Hematopoietic multipotent progenitor cell treated with erythropoietin and hydrocortisone succinate and interleukin-3 and kit ligand, for 6 days (in vitro differentiated cells): ENCODE measurements at regions not wholly inside any gene's neighbourhood (a gene's known extent, or its start where the extent isn't known, plus 50 kb on each side); places are given as distances from the start of the nearest gene placed in this dataset.
"Not testable (repeated sequence)": the region's sequence is repeated elsewhere in the genome, so short reads cannot be mapped to it uniquely, and the experiment has no call there.

ENCODE experiments used
- DNase-seq: peaks from one replicate; pipeline ENCODE4 v3.0.0-alpha.2; 2015

DNA sequence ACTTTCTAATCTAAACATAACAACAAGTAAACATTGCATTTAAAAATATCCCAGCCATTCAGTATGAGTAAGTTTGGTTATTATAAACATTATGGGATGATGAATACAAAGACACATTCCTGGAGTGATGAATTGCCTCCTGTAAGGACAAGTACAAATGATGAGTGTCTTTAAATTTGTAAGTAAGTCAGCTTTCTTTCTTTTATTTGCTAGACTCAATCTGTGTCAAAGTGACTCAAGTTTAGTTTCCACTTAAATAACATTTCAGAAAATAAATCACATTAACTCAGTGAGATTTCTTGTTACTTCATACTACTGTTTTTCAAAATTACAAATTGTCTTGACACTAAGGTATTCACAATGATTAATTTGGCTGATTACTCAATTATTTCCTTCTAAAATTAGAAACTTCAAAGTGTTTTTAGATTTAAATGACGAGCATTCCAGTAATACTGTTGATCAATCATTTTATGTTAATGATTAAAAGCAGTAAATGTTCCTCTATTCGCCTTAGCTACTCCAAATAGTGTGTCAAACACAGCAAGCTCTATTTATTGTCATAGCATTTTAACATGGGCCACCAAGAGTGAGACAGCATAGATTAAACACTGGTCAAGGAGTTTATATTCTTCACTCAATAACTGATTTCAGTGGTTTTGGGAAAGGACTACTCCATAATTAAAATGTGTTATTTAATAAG is 658.0 kb upstream of the MDGA2 start:
- DNase-seq: no peak

- DNase-seq: no peak
Observed at GRCh38 chr14:48331421-48331820, 656.0 kb upstream of the MDGA2 start.

GRCh38 chr14:48325486-48325885 is 650.1 kb upstream of the MDGA2 start:
- no peak for DNase-seq

DNA sequence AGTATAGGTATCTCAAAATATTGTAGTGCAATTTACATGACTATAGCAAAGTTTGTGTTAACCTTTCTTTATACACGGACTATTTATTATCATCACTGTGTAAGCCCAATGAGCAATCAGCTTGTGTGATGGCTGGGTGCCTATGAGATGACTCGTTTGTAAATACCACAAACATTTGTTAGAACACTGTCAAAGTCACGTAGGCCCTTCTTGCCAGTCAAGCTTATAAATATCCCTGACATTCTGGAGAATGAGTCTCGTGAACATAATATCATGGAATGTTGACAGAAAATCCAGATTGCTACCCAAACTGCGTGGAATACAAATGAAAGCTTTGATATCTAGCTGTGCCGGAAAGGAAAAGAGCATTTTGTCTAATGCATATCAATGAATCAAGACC is 648.3 kb upstream of the MDGA2 start:
- no peak for DNase-seq

GRCh38 chr14:48319823-48320222 is 644.4 kb upstream of the MDGA2 start:
- DNase-seq: no peak

DNA sequence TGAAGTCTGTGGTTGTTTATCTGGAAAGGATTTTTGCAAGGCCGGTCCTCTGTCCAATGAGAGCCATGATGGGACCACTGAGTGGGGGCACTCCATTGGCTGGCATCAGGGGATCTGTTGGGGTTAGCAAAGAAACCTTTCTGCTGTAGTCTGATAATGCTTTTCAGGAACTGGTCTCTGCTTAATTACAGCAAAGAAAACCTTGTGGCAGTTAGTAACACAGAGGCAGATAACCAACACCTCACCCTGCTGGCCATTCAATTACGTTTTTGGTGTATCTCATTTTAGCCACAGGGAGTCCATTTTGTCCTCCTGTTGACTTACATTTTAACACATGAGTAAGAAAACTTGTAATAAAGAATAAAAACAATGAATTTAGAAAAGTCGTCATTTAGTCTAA is 629.3 kb upstream of the MDGA2 start:
- DNase-seq: no peak

DNA sequence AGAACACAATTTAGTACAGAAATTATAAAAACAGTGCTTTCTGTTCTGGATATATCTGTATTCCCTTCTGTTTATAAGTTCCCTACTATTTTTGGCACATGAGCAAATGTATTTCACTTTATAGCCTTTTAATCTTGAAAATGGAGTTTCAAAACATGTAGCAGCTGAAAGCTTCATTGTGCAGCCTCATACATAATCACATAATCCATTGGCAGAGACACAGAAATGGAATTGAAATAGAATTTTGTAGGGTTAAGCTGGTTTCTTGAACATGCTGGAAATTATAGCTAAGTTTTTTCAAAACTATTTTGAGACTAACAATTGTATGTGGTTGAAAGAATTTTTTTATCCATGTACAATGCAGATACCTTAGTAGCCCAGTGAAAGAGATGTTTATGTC is 614.3 kb upstream of the MDGA2 start:
- DNase-seq: no peak

- not testable (repeated sequence) for DNase-seq
Observed at GRCh38 chr14:48285217-48285616, 609.8 kb upstream of the MDGA2 start.

- no peak for DNase-seq
Observed at GRCh38 chr14:48275301-48275700, 599.9 kb upstream of the MDGA2 start.

DNA sequence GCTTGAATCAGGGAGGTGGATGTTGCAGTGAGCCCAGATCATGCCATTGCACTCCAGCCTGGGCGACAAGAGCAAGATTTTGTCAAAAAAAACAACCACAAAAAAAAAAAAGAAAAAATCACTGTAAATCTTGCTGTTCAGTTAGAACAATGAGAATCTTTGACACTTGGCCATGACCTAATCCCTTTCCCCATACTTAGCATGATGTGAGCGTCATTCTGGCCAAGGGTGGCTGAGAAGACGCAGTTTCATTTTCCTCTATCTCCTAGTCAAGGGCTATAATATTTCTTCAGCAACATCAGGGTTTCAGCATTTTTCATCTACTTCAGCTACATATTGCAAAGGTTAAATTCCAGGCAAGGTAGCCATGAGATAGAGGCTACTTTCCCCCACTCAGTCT is 599.4 kb upstream of the MDGA2 start:
- DNase-seq: no peak

GRCh38 chr14:48267926-48268325 is 592.5 kb upstream of the MDGA2 start:
- not testable (repeated sequence) for DNase-seq

DNA sequence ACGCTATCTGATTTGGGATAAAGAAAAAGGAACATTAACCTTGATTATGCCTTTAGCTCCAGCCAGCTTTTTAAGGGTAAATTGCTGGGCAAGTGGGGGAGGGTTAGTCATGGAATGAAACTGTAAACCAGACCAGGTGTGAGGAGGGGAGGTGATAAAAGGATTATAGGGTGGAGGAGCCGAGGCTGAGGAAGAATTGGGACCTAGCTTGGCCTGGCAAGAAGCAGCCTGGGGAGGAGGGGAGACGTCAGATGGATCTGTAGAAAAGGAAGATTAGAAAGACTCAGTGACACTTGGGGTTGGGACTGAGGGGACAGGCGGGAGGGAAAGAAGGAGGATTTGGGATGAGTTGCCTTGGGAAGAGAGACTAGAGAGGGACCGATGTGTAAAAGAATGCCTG is 590.8 kb upstream of the MDGA2 start:
- not testable (repeated sequence) for DNase-seq

DNA sequence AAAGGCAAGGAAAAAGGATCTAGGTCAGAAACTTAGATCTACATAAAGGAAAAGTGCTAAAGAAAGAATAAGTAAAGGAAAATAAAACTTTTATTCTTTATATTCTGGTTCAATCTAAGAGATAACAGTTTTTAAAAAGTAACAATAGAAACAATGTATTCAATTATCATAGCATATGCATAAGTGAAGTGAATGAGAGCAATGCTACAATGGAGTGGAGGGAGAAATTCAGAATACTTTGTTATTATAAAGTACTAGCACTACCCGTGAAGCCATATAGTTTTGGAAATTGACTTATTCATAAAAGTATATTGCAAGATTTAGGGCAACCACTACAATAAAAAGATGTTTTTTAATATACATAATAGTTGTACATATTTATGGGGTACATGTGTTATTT is 586.0 kb upstream of the MDGA2 start:
- DNase-seq: no peak

DNA sequence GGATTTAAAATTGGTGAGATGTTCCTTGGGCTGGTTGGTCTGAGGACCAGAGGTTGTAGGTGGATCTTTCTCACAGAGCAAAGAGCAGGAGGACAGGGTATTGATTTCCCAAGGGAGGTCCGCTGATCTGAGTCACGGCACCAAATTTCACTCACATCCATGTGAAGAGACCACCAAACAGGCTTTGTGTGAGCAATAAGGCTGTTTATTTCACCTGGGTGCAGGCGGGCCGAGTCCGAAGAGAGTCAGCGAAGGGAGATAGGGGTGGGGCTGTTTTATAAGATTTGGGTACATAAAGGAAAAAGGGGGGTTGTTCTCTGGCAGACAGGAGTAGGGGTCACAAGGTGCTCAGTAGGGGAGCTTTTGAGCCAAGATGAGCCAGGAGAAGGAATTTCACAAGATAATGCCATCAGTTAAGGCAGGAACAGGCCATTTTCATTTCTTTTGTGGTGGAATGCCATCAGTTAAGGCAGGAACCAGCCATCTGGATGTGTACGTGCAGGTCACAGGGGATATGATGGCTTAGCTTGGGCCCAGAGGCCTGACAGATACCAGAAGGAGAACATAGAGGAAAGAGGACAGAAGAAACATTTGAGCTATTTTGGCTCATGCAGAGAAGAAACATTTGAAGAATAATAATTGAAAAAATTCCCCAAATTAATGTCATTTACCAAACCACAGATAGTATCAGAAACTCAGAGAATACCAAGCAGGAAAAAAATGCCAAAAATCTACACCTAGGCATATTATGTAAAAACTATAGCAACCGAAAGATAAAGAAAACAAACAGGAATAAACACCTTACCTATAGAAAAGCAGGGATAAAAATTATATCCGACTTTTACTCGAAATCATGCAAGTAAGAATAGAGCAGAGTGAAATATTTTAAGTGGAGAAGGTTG is 585.2 kb upstream of the MDGA2 start:
- DNase-seq: not testable (repeated sequence)

- DNase-seq: not testable (repeated sequence)
Observed at GRCh38 chr14:48259876-48260275, 584.5 kb upstream of the MDGA2 start.

DNA sequence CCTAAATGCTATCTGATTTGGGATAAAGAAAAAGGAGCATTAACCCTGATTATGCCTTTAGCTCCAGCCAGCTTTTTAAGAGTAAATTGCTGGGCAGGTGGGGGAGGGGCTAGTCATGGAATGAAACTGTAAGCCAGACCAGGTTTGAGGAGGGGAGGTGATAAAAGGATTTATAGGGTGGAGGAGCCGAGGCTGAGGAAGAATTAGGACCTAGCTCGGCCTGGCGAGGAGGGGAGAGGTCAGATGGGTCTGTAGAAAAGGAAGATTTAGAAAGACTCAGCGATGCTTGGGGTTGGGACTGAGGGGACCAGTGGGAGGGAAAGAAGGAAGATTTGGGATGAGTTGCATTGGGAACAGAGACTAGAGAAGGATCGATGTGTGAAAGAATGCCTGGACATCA is 583.8 kb upstream of the MDGA2 start:
- DNase-seq: not testable (repeated sequence)

DNA sequence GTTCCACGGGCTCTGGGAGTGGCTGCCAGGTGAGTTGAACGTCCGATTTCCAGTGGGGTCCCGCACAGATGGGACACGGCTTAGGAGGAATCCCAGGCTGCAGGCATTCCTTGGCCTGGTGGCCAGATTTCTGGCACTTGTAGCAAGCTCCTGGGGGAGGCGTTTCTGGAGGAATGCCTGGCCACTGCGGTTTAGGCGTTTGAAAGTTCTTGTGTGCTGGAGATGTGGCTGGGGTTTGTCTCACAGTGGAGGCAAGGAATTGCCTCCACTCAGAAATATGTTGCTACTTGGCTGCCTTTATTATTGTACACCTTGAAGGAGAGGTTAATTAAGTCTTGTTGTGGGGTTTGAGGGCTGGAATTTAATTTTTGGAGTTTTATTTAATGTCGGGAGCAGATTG is 583.3 kb upstream of the MDGA2 start:
- DNase-seq: not testable (repeated sequence)

DNA sequence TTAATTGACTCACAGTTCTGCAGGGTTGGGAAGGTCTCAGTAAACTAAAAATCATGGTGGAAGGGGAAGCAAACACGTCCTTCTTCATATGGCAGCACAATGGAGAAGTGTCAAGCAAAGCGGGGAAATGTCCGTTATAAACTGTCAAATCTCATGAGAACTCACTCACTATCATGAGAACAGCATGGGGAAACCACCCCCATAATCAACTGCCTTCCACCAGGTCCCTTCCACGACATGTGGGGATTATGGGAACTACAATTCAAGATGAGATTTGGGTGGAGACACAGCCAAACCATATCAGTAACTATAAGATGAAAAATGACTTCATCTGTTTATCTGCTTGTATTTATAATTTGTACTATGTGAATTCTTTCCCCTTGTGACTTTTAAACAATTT is 577.6 kb upstream of the MDGA2 start:
- DNase-seq: no peak

GRCh38 chr14:48251290-48251689 is 575.9 kb upstream of the MDGA2 start:
- peak; percentile 5 for DNase-seq

DNA sequence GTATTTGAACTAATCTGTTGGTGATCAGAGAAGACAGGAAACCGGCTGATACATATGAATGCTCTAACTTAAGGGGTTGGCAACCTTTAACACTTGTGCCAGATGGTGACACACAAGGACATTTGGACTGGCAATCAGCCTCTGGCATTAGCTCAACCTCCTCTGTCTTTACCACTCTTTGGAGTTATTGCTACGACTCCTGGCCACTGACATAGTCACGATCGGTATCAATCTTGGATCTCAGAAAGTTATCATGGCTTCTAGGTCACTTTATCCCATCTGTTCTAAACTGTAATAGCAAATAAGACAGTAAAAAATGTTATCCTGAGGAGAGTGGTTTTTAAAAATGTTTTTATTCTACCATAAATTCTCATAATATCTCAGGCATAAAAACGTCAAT is 575.2 kb upstream of the MDGA2 start:
- DNase-seq: no peak

DNA sequence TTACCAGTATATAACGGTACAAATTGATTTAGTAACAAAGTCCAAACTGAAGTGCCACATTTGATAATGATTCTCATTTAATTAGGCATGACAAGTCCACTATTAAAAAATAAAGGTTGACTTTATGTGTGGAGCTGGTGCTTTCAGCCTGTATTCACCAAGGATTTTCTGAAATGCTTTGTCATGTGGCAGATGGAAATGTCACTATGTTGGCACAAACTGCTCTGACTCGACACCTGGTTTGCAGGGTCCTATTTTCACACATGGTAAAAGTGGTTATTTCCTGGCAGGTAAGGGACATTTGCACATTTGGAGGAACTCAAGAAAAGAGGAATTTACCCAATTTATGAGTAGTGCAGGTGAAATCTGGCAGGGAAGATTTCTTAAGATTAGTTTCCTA is 572.6 kb upstream of the MDGA2 start:
- no peak for DNase-seq

DNA sequence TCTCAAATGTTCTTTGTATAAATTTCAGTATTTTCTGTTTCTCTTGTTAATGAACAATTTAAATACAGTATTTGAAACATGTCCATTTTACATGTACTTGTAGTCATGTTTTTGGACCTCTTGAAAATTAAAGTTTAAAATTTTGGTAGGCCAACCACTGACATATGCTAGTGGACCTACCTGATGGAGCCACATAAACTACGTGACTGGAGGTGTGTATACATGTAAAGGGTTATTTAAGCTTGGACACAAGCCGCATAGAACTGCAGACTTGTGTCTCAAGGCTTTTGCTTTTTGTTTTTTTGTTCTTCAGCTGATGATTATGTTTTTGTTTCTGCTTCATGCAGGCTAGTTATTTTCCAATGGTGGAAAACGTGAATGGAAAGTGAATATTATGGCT is 568.5 kb upstream of the MDGA2 start:
- no peak for DNase-seq

DNA sequence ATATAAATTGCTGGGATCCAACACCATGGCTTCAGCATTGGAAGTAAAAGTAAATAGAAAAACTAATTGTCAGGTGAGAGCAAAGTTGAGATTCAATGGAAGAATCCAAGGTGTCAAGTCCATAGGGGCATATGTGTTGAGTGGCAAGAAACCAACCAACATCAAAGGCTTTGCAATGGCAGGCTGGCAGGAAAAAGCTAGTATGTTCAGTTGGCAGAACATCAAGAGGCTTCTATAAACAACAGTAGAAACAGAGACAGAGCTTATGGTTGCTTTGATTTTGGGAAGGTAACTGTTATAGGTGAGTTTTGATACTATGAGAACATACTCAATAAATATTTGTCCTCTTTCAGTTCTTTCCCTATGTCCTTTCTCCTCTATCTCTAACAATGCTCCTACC is 553.7 kb upstream of the MDGA2 start:
- no peak for DNase-seq

DNA sequence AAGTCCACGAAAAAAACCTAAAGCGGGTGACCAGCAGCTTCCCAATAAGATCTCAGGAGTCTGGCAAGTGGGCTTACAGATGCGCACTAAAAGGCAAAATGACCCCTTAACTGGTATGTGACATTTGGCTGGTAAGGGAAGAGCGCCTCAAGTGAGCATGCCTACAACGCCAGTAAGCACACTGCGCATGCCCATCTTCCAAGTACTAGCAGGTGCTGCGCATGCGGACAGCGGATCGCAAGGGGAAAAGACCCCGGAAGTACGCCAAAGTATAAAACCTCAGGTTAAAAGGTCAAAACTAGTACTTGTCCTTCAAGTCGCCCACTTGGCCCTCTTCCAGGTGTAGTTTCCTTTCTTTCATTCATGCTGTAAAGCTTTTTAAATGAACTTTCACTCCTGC is 518.5 kb upstream of the MDGA2 start:
- DNase-seq: no peak
